Peyer's patch (tissue), 4 donors: ENCODE measurements at regions not wholly inside any gene's neighbourhood (a gene's known extent, or its start where the extent isn't known, plus 50 kb on each side); places are given as distances from the start of the nearest gene placed in this dataset.

Experiments
- DNase-seq, 3 donors: peaks; one replicate each; pipeline ENCODE4 v3.0.0-alpha.2; 2017 to 2019
- H3K27ac ChIP-seq, 4 donors: fragments of 200-600 bp; sonication (generic); one replicate each; pipeline ENCODE4 v1.5.1; 2016 to 2019
- H3K27me3 ChIP-seq, 2 donors: fragments of 200-600 bp; sonication (generic); one replicate each; pipeline ENCODE4 v1.5.1; 2019
- H3K36me3 ChIP-seq, 3 donors: fragments of 200-600 bp; sonication (generic); one replicate each; pipeline ENCODE4 v1.5.1; 2016 to 2019
- H3K4me1 ChIP-seq, 4 donors: fragments of 200-600 bp; sonication (generic); one replicate each; pipeline ENCODE4 v1.5.1; 2016 to 2019
- H3K4me3 ChIP-seq, 4 donors: fragments of 200-600 bp; sonication (generic); 1 replicate in 3 of 4; 2 replicates in 1 of 4; pipeline ENCODE4 v1.5.1; 2016 to 2019; ENCODE audit warnings: mild to moderate bottlenecking in 1 of 4
- H3K9me3 ChIP-seq, 4 donors: fragments of 200-600 bp; sonication (generic); one replicate each; pipeline ENCODE4 v1.5.1; 2016 to 2019; ENCODE audit warnings: mild to moderate bottlenecking in 1 of 4
- CTCF ChIP-seq, 6 experiments: fragments of 450-650 bp in 4 of 6; fragments of 200-600 bp in 2 of 6; sonication (generic) in 1 of 6; IDR thresholded peaks; one replicate each; pipeline ENCODE4 v1.5.1; 2017 to 2019; ENCODE audit warnings: antibody characterized with exemption in 6 of 6, mild to moderate bottlenecking in 3 of 6, moderate library complexity in 1 of 6
- POLR2A ChIP-seq, 2 donors: fragments of 450-650 bp; IDR thresholded peaks; one replicate each; pipeline ENCODE4 v1.5.1; 2017; ENCODE audit warnings: antibody characterized with exemption in 2 of 2, mild to moderate bottlenecking in 2 of 2, moderate library complexity in 2 of 2

GRCh38 chr12:58719161-58719560 is 201.1 kb downstream of the LRIG3 start:
- TF ChIP-seq POLR2A (IDR thresholded peaks at IDR 0.05) (no peak), CTCF (IDR thresholded peaks at IDR 0.05) (no peak)
- H3K4me3 ChIP-seq, result no peak overlapping the region
- no peak for DNase-seq
- no peaks in the 10 kb centered on the region for H3K27me3 ChIP-seq
- H3K36me3 ChIP-seq, result no peaks in the 10 kb centered on the region
- no peak overlapping the region for H3K27ac ChIP-seq
- no peaks in the 10 kb centered on the region for H3K4me1 ChIP-seq
- no peaks in the 10 kb centered on the region for H3K9me3 ChIP-seq

GRCh38 chr12:58720421-58720820 is 199.9 kb downstream of the LRIG3 start:
- no peaks in the 10 kb centered on the region for H3K36me3 ChIP-seq

GRCh38 chr12:58725400-58726105 is 194.8 kb downstream of the LRIG3 start:
- no peak overlapping the region for H3K27ac ChIP-seq
- H3K4me1 ChIP-seq, result no peaks in the 10 kb centered on the region
- H3K4me3 ChIP-seq, result no peak overlapping the region
- DNase-seq, result no peak
- no peaks in the 10 kb centered on the region for H3K9me3 ChIP-seq
- no peaks in the 10 kb centered on the region for H3K27me3 ChIP-seq
- H3K36me3 ChIP-seq, result no peaks in the 10 kb centered on the region
- TF ChIP-seq CTCF (IDR thresholded peaks at IDR 0.05), result no peak
- TF ChIP-seq POLR2A (IDR thresholded peaks at IDR 0.05), result no peak

More at GRCh38 chr12:58720421-58720820, 199.9 kb downstream of the LRIG3 start:
- Histone ChIP-seq H3K4me1 (no peaks in the 10 kb centered on the region), H3K9me3 (no peaks in the 10 kb centered on the region), H3K27me3 (no peaks in the 10 kb centered on the region), H3K4me3 (no peak overlapping the region), H3K27ac (no peak overlapping the region)
- TF ChIP-seq POLR2A (IDR thresholded peaks at IDR 0.05) (no peak), CTCF (IDR thresholded peaks at IDR 0.05) (no peak)
- no peak for DNase-seq

GRCh38 chr12:58727521-58727920 is 192.8 kb downstream of the LRIG3 start:
- TF ChIP-seq POLR2A (IDR thresholded peaks at IDR 0.05) (no peak), CTCF (IDR thresholded peaks at IDR 0.05) (no peak)
- H3K9me3 ChIP-seq, result no peaks in the 10 kb centered on the region
- no peak for DNase-seq

GRCh38 chr12:58728397-58728796 is 191.9 kb downstream of the LRIG3 start:
- no peaks in the 10 kb centered on the region for H3K9me3 ChIP-seq
- DNase-seq, result no peak
- H3K4me1 ChIP-seq, result no peaks in the 10 kb centered on the region
- no peaks in the 10 kb centered on the region for H3K36me3 ChIP-seq
- H3K4me3 ChIP-seq, result no peak overlapping the region
- H3K27ac ChIP-seq, result no peak overlapping the region
- TF ChIP-seq POLR2A (IDR thresholded peaks at IDR 0.05) (no peak), CTCF (IDR thresholded peaks at IDR 0.05) (no peak)
- no peaks in the 10 kb centered on the region for H3K27me3 ChIP-seq

More at GRCh38 chr12:58727521-58727920, 192.8 kb downstream of the LRIG3 start:
- Histone ChIP-seq H3K27ac (no peak overlapping the region), H3K36me3 (no peaks in the 10 kb centered on the region), H3K4me3 (no peak overlapping the region), H3K4me1 (no peaks in the 10 kb centered on the region), H3K27me3 (no peaks in the 10 kb centered on the region)
